ENCODE measurements at regions not wholly inside any gene's neighbourhood (a gene's known extent, or its start where the extent isn't known, plus 50 kb on each side); places are given as distances from the start of the nearest gene placed in this dataset.

GRCh38 chr15:67953299-67953698, 100.8 kb upstream of the PIAS1 start:
- peaks cover 24% of the 10 kb centered on the region for H3K4me1 Mint-ChIP-seq (ENCODE audit: unreplicated experiment)
- TF ChIP-seq CTCF (IDR thresholded peaks at IDR 0.05), result no peak

GRCh38 chr15:67955252-67955651, 98.9 kb upstream of the PIAS1 start:
- Mint-ChIP-seq H3K4me3 (ENCODE audit: unreplicated experiment) (no peak overlapping the region), H3K27me3 (ENCODE audit: unreplicated experiment) (peaks cover 5% of the 10 kb centered on the region), H3K4me1 (ENCODE audit: unreplicated experiment) (peaks cover 24% of the 10 kb centered on the region), H3K36me3 (ENCODE audit: unreplicated experiment) (no peaks in the 10 kb centered on the region), H3K9me3 (ENCODE audit: unreplicated experiment) (no peaks in the 10 kb centered on the region), H3K27ac (ENCODE audit: unreplicated experiment) (peak overlapping the region; percentile 83)
- peak; percentile 42 for DNase-seq (ENCODE audit: extremely low spot score, unreplicated experiment)
- no peak for TF ChIP-seq CTCF (IDR thresholded peaks at IDR 0.05)

More at GRCh38 chr15:67953299-67953698, 100.8 kb upstream of the PIAS1 start:
- Mint-ChIP-seq H3K4me3 (ENCODE audit: unreplicated experiment) (no peak overlapping the region), H3K9me3 (ENCODE audit: unreplicated experiment) (no peaks in the 10 kb centered on the region), H3K27me3 (ENCODE audit: unreplicated experiment) (no peaks in the 10 kb centered on the region), H3K36me3 (ENCODE audit: unreplicated experiment) (no peaks in the 10 kb centered on the region), H3K27ac (ENCODE audit: unreplicated experiment) (no peak overlapping the region)
- DNase-seq (ENCODE audit: extremely low spot score, unreplicated experiment), result no peak

- Mint-ChIP-seq H3K36me3 (ENCODE audit: unreplicated experiment) (no peaks in the 10 kb centered on the region), H3K27ac (ENCODE audit: unreplicated experiment) (no peak overlapping the region), H3K4me3 (ENCODE audit: unreplicated experiment) (no peak overlapping the region), H3K4me1 (ENCODE audit: unreplicated experiment) (peaks cover 27% of the 10 kb centered on the region), H3K27me3 (ENCODE audit: unreplicated experiment) (peaks cover 5% of the 10 kb centered on the region), H3K9me3 (ENCODE audit: unreplicated experiment) (no peaks in the 10 kb centered on the region)
- no peak for TF ChIP-seq CTCF (IDR thresholded peaks at IDR 0.05)
- peak; percentile 38 for DNase-seq (ENCODE audit: extremely low spot score, unreplicated experiment)
Measured at GRCh38 chr15:67957435-67958132, 96.5 kb upstream of the PIAS1 start.

- DNase-seq (ENCODE audit: extremely low spot score, unreplicated experiment), result peak; percentile 85
- Mint-ChIP-seq H3K4me3 (ENCODE audit: unreplicated experiment) (peak overlapping the region; percentile 74), H3K27ac (ENCODE audit: unreplicated experiment) (no peak overlapping the region), H3K27me3 (ENCODE audit: unreplicated experiment) (no peaks in the 10 kb centered on the region), H3K36me3 (ENCODE audit: unreplicated experiment) (no peaks in the 10 kb centered on the region), H3K4me1 (ENCODE audit: unreplicated experiment) (peaks cover 15% of the 10 kb centered on the region), H3K9me3 (ENCODE audit: unreplicated experiment) (no peaks in the 10 kb centered on the region)
- TF ChIP-seq CTCF (IDR thresholded peaks at IDR 0.05), result no peak
Measured at GRCh38 chr15:67967871-67968431, 86.2 kb upstream of the PIAS1 start.

- no peak overlapping the region for H3K27ac Mint-ChIP-seq (ENCODE audit: unreplicated experiment)
Measured at GRCh38 chr15:67968564-67968963, 85.6 kb upstream of the PIAS1 start.

More at GRCh38 chr15:67968564-67968963, 85.6 kb upstream of the PIAS1 start:
- Mint-ChIP-seq H3K4me1 (ENCODE audit: unreplicated experiment) (peaks cover 15% of the 10 kb centered on the region), H3K27me3 (ENCODE audit: unreplicated experiment) (no peaks in the 10 kb centered on the region), H3K36me3 (ENCODE audit: unreplicated experiment) (no peaks in the 10 kb centered on the region), H3K9me3 (ENCODE audit: unreplicated experiment) (no peaks in the 10 kb centered on the region), H3K4me3 (ENCODE audit: unreplicated experiment) (no peak overlapping the region)
- TF ChIP-seq CTCF (IDR thresholded peaks at IDR 0.05), result no peak
- no peak for DNase-seq (ENCODE audit: extremely low spot score, unreplicated experiment)
